ENCODE measurements at regions not wholly inside any gene's neighbourhood (a gene's known extent, or its start where the extent isn't known, plus 50 kb on each side); places are given as distances from the start of the nearest gene placed in this dataset.

DNA sequence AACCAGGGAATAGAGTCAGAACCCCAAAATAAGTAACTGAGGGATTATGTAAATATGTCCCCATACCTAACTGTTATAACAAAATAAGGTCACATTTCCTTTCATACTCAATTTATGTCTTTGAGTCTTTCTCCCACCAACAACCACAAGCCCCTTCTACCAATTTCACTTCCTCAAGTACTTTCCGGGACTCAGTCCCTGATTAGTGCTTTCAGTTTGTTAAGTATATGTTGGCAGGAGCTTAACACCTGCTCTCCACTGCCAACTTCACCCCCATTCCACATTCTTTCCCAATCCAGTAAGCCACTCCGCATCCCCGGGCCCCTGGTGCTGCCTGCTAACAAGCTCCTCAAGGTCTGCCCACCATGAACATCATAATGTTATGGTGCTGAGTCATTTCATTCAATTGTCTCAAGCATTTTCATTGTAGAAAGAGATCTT, 71.3 kb upstream of the SPRY1 start:
- TF ChIP-seq, protein P1, sequence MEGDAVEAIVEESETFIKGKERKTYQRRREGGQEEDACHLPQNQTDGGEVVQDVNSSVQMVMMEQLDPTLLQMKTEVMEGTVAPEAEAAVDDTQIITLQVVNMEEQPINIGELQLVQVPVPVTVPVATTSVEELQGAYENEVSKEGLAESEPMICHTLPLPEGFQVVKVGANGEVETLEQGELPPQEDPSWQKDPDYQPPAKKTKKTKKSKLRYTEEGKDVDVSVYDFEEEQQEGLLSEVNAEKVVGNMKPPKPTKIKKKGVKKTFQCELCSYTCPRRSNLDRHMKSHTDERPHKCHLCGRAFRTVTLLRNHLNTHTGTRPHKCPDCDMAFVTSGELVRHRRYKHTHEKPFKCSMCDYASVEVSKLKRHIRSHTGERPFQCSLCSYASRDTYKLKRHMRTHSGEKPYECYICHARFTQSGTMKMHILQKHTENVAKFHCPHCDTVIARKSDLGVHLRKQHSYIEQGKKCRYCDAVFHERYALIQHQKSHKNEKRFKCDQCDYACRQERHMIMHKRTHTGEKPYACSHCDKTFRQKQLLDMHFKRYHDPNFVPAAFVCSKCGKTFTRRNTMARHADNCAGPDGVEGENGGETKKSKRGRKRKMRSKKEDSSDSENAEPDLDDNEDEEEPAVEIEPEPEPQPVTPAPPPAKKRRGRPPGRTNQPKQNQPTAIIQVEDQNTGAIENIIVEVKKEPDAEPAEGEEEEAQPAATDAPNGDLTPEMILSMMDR (IDR thresholded peaks at IDR 0.05), result no peak
- TF ChIP-seq POLR2AphosphoS5 (IDR thresholded peaks at IDR 0.05; ENCODE audit: insufficient read depth in 1 of 2, low read depth in 1 of 2), result no peak
- no peak for TF ChIP-seq POLR2A (IDR thresholded peaks at IDR 0.05)

DNA sequence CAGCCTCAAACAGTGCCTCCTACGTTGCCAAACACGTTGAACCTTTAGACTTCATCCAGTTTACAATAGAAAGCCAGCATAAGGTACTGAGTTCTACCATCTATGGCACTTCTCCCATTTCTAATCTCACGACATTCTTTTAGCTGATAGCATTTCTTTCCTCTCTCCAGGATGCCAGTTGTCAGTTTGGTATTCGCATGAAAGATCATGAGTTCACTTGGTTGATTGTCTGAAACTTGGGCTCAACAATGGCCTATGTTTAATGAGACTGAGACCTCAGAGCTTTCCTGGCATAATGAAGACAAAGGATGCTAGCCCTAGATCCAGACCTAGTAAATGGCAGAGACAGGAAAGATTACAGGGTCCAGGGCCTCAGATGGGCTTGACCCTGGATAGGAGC, 69.2 kb upstream of the SPRY1 start:
- Histone ChIP-seq H3K9me3 (no peaks in the 10 kb centered on the region), H3K36me3 (no peaks in the 10 kb centered on the region), H3K27me3 (no peaks in the 10 kb centered on the region), H3K27ac (no peak overlapping the region), H3K4me3 (no peak overlapping the region), H3K4me1 (no peaks in the 10 kb centered on the region)
- TF ChIP-seq, protein P1 (IDR thresholded peaks at IDR 0.05), result no peak
- no peak for TF ChIP-seq POLR2A (IDR thresholded peaks at IDR 0.05)
- TF ChIP-seq POLR2AphosphoS5 (IDR thresholded peaks at IDR 0.05; ENCODE audit: insufficient read depth in 1 of 2, low read depth in 1 of 2), result no peak
- intact Hi-C loops (cut with DNase I), result no loop called here
- no peak for DNase-seq (ENCODE audit: extremely low spot score in 2 of 2)

More for the DNA sequence above, 71.3 kb upstream of the SPRY1 start:
- Histone ChIP-seq H3K27me3 (no peaks in the 10 kb centered on the region), H3K36me3 (no peaks in the 10 kb centered on the region), H3K9me3 (peaks cover 3% of the 10 kb centered on the region), H3K4me1 (no peaks in the 10 kb centered on the region), H3K4me3 (no peak overlapping the region), H3K27ac (no peak overlapping the region)
- intact Hi-C loops (cut with DNase I), result no loop called here
- DNase-seq (ENCODE audit: extremely low spot score in 2 of 2), result no peak

DNA sequence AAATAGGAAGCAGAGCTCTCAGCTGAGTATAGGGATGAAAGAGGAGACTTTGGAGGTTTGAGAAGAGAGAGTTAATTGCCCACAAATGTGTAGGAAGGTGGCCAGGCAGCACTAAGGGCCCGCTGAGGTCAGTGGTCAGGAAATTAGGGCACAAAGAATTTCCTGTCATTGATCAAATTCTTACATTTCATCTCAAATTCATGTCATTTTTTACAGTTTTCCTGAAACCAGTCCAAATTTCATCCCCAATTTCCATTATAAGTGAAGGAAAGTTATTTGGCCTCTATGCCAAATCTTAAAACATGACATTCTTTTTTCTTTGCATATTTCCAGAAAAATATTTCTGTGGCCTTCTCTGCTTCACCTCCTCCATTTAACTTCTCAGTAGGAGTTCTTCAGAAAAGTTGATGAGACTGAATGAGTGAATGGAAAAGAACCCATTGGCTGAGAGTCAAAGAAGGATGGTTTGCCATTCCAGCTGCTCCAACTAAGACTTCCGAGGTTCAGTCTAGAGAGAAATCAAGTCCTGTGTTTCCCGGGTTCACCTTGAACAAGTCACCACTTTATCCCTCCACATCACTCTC, 68.7 kb upstream of the SPRY1 start:
- intact Hi-C loops (cut with DNase I), result no loop called here
- H3K9me3 ChIP-seq, result no peaks in the 10 kb centered on the region
- TF ChIP-seq POLR2A (IDR thresholded peaks at IDR 0.05), result no peak
- TF ChIP-seq, protein P1 (IDR thresholded peaks at IDR 0.05), result no peak
- TF ChIP-seq POLR2AphosphoS5 (IDR thresholded peaks at IDR 0.05; ENCODE audit: insufficient read depth in 1 of 2, low read depth in 1 of 2), result no peak
- no peak overlapping the region for H3K27ac ChIP-seq
- no peaks in the 10 kb centered on the region for H3K4me1 ChIP-seq
- no peaks in the 10 kb centered on the region for H3K27me3 ChIP-seq
- no peaks in the 10 kb centered on the region for H3K36me3 ChIP-seq
- H3K4me3 ChIP-seq, result no peak overlapping the region
- DNase-seq (ENCODE audit: extremely low spot score in 2 of 2), result no peak

- H3K4me1 ChIP-seq, result no peaks in the 10 kb centered on the region
- no peaks in the 10 kb centered on the region for H3K27me3 ChIP-seq
- no peak overlapping the region for H3K4me3 ChIP-seq
- H3K36me3 ChIP-seq, result no peaks in the 10 kb centered on the region
- no peak for DNase-seq (ENCODE audit: extremely low spot score in 2 of 2)
- TF ChIP-seq, protein P1 (IDR thresholded peaks at IDR 0.05), result no peak
- TF ChIP-seq POLR2AphosphoS5 (IDR thresholded peaks at IDR 0.05; ENCODE audit: insufficient read depth in 1 of 2, low read depth in 1 of 2), result peak in 1 of 2 donors; percentile 27
- H3K27ac ChIP-seq, result no peak overlapping the region
- H3K9me3 ChIP-seq, result no peaks in the 10 kb centered on the region
- intact Hi-C loops (cut with DNase I), result no loop called here
These were observed 57.9 kb upstream of the SPRY1 start for GRCh38 chr4:123338715-123339114.

GRCh38 chr4:123339507-123340380, 56.9 kb upstream of the SPRY1 start:
- intact Hi-C loops (cut with DNase I), result no loop called here
- Histone ChIP-seq H3K27me3 (no peaks in the 10 kb centered on the region), H3K9me3 (no peaks in the 10 kb centered on the region), H3K4me3 (no peak overlapping the region), H3K36me3 (no peaks in the 10 kb centered on the region), H3K4me1 (no peaks in the 10 kb centered on the region), H3K27ac (peak overlapping the region; percentile 14)
- TF ChIP-seq POLR2AphosphoS5 (IDR thresholded peaks at IDR 0.05; ENCODE audit: insufficient read depth in 1 of 2, low read depth in 1 of 2) (no peak), POLR2A (IDR thresholded peaks at IDR 0.05) (no peak)
- TF ChIP-seq, protein P1 (IDR thresholded peaks at IDR 0.05), result no peak
- no peak for DNase-seq (ENCODE audit: extremely low spot score in 2 of 2)

All from vagina (tissue), 2 donors.